NCI-H2196 treated with DMSO at 0.1 percent for 48 hours (cell line): ENCODE measurements at regions not wholly inside any gene's neighbourhood (a gene's known extent, or its start where the extent isn't known, plus 50 kb on each side); places are given as distances from the start of the nearest gene placed in this dataset.
"Not testable (repeated sequence)": the region's sequence is repeated elsewhere in the genome, so short reads cannot be mapped to it uniquely, and the experiment has no call there.

ENCODE experiments used
- DNase-seq: peaks from one replicate; lab custom pipeline; 2025; ENCODE audit not compliant: unreplicated experiment; lab: John Stamatoyannopoulos, UW

DNA sequence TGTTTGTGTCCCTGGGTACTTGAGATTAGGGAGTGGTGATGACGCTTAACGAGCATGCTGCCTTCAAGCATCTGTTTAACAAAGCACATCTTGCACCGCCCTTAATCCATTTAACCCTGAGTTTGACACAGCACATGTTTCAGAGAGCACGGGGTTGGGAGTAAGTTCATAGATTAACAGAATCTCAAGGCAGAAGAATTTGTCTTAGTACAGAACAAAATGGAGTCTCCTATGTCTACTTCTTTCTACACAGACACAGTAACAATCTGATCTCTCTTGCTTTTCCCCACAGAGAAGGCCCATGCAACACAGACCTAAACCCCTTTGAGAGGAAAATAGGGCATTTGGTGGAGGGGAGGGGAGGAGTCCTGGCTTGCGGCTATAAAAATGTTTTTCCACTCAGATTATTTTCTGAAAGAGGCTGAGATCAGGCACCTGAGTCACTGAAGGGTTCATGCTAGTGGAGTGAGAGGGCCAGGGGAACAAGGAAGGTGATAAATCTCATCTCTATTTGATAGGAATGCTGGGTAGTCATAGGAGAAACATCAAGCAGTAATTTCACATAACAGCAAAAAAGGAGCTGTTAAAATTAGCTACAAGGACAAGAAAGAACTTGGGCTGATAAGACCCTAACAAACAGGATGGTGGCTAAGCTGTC, 136.9 kb downstream of the OR2B2 start:
- DNase-seq: not testable (repeated sequence)

DNA sequence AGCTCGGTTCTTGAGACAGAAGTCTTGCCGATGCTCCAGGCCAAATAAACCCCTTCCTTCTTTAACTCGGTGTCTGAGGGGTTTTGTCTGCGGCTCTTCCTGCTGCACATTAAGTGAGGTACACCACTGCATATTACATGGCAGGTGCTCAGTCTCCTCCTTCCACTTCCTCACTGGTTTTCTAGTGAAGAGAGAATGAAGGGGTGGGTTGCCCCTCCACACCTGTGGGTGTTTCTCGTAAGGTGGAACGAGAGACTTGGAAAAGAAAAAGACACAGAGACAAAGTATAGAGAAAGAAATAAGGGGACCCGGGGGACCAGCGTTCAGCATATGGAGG, 138.0 kb downstream of the OR2B2 start:
- DNase-seq: not testable (repeated sequence)

DNA sequence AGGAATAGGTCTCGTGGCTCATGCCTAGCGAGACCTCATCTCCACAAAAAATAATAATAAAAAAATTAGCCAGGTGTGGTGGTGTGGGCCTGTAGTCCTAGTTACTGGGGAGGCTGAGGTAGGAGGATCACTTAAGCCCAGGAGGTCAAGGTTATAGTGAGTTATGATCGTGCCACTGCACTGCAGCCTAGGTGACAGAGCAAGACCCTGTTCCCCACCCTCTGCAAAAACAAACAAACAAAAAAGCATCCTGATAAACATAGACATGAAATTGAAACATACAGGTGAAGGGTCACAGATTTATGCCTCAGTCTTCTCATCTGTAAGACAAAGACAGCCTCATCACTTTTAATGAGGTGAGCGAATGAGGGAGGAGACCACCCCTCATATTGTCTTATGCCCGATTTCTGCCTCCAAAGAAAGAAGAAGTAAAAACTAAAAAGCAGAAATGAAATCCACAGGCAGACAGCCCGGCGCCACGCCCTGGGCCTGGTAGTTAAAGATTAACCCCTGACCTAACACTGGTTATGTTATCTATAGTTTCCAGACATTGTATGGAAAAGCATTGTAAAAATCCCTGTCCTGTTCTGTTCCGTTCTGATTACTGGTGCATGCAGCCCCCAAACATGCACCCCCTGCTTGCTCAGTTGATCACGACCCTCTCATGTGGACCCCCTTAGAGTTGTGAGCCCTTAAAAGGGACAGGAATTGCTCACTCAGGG, 138.5 kb downstream of the OR2B2 start:
- not testable (repeated sequence) for DNase-seq

DNA sequence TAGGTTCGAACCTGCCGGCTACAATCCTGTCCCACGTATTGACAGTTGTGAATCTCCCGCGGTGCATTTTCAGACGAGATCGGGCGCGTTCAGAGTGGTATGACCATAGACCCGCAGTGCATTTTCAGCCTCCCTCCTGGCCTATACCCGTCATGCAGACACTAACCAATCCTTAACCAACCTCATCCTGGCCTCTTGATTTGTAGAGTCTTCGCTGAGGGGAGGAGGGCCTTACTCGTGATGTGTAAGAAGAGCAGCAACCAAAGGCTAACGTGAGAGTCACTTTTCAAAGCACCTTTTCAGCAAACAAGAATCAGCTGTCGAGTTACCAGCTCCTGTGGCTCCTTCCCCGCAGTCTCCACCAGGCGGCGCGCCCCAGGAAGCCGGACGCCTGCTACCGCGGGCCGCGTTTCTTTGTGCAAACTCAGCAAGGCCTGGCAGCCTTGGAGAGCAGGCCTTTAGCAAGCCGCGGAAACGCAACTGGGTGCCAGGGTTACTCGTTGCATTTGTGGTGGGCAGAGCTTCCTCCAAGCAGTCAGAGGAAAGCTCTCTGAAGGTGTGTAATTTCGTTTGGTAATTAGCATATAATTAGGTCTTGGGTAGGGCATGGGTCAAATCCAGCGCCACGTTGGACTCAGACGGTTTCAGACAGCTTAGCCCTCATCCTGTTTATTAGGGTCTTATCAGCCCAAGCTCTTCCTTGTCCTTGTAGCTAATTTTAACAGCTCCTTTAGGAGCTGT, 139.8 kb downstream of the OR2B2 start:
- DNase-seq: no peak

DNA sequence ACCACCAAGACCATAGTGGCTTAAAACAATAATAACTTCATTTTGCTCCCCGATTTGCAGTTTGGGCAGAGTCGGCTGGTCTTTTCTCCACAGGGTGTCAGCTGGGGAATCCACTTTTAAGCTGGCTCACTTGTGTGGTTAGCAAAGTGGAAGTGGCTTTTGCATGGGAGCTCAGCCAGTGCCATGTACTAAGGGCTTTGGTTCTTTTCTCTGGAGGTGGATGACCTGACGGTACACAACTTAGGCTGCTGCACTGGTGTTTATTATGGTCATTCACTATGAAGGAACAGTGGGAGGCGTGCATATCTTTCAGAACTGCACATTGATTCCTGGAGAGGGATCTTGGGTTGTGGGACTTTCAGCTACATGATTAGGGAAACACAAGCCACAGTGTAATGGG, 141.0 kb downstream of the OR2B2 start:
- DNase-seq: no peak

DNA sequence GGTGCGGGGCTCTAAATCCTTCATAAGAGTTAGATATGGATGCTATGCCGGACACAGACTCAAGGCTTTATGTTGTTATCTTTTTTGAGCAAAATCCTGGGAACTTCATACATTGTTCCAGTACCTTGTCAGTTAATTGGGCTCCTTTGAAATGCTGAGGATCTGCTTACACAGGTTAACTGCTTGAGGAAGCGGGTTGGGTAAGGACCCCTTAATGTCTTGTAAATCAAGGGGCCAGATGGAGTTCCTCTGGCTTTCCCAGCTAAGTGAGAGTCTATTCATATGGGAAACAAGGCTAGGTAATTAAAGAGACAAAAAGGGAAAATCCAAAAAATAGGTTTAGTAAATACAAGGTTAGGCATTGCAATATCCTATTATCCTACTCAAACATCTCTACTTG, 141.5 kb downstream of the OR2B2 start:
- DNase-seq: no peak

DNA sequence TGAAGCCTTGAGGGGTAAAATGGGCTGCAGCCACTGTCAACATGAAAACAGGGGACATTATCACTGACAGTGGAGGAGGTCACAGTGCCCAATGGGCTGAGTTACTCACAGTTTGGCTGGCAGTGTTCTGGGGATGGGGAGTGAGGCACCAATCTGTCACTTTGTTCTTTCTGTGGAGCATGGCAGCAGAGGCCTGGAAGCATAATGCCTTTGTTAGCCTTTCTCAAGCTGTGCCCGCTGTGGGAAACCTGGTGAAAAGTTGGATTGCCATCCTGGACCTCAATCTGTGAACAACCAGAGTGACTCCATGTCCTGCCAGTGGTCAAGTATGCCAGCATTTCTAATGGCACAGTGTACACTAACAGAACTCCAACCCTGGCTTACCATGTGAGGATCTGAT, 143.6 kb downstream of the OR2B2 start:
- no peak for DNase-seq

DNA sequence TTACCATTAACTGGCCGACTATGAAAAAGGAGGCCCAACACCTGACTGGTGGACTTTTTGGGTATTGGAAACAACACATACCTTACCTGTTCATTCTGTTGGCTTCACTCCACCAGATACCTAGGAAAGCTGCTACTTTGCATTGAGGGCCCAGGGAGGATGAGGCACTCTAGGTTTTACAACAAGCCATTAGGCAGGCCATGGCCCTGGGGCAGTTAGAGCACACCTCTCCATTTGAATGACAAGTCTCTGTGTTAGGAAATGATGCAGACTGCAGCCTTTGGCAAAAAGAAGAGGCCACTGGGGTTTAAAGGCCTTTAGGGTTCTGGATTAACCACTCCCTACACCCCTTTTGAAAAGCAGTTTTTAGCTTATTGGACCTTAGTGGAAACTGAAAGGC, 144.3 kb downstream of the OR2B2 start:
- no peak for DNase-seq

DNA sequence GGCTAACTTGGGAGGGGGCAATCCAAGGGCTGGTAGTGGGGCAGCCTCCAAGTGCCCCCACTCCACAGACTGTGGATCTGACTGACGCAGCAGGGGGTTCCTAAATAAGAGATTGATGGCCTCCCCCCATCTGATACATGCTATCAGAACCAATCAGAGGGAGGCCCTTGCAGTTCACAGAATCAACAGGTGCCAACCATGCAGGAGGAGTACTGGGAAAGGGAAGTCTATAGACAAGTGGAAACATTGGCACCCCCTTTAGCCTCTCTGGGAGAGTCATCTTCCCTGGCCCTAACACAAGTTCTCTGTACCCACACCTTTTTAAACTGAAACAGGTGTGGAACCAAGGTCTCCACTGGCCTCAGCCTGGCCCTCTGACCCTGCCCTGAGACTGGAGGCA, 145.8 kb downstream of the OR2B2 start:
- DNase-seq: no peak

DNA sequence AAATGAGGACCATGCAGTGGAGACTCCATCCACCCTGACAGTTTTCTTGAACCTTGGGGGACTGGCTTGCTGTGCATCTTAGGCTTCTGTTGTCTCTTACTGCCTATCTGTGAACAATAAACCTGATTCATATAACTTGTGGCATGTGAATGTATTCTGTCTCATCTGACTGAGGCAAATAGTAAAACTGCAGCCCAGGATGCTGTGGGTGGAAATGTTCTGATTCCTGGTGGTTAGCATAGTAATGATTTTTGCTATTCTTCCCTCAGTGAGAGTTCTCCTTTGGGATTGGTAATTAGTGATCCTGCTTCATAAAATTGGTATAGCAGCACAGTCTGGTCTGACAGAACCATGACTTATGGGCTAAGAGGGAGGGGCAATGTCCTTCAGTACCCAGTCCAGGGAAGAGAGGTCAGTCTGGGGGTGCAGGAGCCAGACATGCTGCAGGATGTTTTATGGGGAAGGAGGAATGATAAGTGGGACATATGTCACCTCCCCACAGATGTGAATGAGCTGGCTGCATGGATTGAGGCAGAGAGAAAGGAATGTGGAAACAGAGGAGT, 147.1 kb downstream of the OR2B2 start:
- DNase-seq: no peak

DNA sequence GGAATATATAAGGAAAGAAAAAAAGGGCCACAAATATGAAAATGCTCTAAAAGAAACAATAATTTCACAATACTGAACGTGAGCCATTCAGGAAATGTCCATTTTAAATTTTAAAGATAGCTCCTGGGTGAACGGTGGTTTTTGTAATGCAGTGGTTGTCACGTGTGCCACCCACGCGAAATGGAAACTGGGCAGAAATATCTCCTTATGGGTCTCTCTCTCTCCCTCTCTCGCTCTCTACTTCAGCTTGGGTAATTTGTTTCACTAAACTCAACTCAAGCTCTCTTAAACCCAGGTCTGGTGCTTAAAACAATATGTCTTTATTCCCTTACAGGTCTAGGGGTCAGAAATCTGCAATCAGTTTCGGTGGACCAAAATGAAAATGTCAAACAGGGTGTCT, 150.8 kb downstream of the OR2B2 start:
- DNase-seq: no peak

DNA sequence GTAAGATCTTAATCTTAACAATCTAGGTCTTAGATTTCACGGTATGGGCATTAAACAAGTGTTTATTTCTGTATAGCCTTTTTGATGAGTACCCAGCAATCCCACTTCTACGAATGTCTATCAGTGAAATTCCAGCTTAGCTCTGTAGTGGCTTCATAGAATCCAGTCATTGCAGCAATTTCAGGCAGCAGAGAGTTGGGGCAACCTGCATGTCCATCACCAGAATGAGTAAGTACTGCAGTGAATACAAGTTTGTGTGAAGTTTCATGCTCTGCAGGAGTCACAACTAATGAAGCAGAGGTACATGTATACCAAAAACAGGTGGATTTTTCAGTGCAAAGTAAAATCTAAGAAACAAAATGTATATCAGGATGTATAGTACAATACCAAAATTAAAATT, 151.7 kb downstream of the OR2B2 start:
- no peak for DNase-seq

DNA sequence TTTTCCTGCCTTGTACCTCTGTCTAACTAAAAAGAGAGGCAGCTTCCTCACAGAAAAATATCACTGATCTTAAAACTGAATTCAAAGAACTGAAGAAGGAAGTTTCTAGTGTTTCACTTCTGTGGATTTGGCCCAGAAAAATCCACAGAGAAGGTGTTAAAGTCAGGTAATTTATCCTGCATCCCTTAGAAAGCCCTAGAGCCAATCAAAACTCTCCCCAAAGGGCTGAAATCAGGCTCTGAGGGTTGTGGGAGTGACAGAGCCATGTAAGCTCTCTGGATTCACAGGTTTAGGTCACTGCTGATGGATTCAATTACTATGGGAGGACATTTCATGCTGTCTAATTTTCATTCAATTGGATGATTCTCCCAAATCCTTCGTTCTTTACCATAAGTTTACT, 152.3 kb downstream of the OR2B2 start:
- DNase-seq: no peak

DNA sequence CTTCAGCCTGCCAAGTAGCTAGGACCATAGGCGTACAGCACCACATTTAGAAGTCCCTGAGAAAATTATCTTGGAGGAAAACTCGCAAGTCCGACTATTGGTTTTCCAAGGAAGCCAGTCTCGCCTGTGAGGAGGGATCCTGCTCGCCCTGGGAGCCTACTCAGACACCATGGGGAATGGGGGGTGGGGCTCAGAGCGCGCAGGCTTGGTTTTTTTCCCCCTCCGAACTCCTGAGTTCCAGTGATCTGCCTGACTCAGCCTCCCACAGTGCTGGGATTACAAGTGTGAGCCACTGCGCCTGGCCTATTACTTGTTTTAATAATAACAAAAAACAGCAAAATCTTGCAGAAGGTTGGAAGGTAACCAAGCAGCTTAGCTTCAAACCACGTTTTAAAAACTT, 153.7 kb downstream of the OR2B2 start:
- DNase-seq: no peak

DNA sequence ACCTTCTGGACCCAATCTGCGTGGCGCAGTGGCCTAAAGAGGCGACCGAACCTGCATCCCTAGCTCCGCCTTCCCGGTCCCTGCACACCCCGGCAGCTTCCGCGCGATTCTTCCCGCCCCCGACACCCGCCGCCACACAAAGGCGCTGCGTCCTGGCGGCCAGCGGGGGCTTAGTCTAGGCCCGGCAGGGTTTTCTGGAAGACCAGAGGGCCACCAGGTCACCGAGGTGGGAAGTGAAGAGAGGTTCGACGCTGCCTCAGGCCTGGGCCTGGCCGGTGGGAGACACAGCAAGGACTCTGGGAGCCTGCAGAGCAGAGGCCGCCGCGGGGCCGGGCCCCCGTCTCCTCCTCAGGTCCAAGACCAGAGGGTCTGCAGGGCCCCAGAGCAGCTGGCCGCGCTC, 154.9 kb downstream of the OR2B2 start:
- no peak for DNase-seq

DNA sequence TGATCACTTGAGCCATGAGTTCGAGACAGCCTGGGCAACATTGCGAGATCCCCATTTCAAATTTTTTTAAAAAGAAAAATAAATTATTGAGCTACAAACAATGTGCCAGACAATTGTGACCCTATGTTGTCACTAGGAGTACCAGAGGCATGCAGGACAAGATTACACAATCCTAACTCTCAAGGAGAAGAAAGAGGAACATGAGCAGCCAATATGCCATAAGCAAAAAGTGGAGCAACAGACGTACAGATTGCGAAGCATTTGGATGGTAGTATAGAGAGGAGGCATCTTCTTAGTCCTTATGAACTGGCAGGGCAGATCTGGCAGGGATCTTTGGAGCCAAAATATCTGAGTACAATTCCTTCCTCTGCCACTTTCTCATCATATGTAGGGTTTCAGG, 156.4 kb downstream of the OR2B2 start:
- DNase-seq: no peak

DNA sequence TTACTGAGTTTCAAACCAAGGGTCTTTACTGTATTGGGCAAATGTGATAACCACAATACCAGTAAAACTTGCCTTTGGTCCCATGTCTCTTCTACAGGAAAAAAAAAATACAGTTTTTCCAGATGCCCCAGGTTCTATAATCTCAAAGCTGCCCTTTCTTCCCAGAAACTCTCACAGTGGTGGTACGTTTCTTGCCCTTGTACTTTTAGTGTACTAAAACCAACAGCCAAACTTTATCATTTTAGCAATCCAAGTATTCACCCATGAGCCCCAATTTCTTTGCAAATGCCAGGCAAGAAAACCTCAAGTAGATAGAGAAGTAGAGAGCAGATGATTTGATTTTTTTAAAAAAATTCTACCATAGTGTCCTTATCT, 157.8 kb downstream of the OR2B2 start:
- no peak for DNase-seq

DNA sequence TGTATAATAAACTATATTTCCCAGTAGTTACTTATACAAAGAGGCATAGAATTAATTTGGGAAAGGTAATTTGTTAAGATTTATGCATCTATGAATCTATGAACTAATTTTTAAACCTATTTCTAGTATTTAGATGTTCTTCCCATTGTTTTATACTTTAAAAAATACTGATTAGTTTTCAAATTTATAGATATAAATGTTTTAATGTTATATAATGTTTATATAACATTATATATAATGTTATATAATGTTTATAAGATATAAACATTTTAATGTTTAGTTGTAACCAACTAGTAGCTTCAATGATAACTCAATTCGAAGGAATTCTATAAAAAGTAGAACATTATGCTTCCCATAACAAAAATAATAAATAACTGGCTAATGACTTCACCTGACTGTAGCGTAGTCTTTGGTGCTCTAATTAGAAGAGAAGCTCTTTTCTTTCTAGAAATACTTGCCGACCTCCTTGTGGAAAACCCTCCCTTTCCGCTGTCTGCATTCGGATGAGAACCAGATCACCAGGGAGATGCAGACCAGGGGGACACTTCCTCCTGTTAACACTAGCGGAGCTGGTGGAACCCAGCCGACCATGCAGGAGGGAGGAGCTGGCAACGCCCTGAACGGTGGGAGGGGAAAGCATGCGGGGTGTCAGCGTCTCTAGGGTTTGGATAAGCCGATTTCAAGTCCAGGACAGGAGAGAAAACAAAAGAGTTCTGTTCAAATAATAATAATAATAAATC, 158.4 kb downstream of the OR2B2 start:
- peak; percentile 62 for DNase-seq

DNA sequence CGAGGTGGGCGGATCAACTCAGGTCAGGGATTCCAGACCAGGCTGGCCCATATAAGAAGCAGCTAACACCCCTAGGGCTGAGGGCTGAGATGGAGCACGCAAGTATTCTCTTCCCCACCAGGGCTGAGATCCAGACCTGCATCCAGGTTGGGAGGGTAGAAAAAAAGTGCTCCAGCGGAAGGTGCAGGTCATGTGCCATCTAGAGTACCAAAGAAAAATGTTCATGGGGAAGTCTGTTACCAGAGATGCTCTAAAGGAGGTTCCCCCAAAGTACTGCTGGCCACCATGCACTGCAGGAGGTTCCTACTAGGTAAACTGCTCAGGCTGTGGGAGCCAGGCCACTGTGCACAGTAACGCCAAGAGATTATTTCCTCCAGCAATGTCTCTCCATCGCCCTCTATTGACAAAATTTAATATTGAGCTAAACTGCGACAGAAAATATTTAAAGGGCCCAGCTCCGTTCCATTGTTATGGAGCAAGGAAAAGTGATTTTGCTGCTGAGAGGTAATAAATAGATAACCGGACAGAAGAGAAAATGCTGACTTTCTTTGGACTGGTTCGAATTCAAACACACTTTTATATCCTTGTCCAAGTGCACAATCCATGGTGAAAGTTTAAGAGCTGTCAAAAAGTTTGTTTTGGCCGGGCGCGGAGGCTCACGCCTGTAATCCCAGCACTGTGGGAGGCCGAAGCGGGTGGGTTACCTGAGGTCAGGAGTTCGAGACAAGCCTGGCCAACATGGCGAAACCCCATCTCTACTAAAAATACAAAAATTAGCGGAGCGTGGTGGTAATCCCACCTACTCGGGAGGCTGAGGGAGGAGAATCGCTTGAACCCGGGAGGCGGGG, 159.9 kb downstream of the OR2B2 start:
- DNase-seq: peak; percentile 42

DNA sequence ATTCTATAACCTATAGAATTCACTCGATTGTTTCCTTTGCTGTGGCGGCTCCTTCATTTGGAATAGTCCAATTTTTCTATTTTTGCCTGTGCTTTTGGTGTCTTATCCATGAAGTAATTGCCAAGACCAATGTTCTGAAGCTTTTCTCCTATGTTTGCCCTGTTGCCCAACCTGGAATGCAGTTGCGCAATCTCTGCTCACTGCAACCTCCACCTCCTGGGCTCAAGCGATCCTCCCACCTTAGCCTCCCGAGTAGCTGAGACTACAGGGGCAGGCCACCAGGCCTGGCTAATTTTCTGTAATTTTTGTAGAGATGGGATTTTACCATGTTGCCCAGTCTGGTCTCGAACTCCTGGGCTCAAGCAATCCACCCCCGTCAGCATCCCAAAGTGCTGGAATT, 163.5 kb downstream of the OR2B2 start:
- DNase-seq: no peak

DNA sequence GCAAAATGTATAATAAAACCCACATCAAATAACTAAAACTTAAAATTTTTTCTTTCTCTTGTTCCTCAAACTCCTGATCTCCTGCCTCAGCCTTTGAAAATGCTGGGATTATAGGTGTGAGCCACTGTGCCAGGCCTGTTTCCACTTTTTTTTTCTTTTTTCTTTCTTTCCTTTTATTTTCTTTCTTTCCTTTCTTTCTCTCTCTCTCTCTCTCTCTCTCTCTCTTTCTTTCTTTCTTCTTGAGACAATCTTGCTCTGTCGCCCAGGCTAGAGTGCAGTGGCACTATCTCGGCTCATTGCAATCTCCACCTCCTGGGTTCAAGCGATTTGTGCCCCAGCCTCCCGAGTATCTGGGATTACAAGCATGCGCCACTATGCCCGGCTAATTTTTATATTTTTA, 164.6 kb downstream of the OR2B2 start:
- DNase-seq: no peak
